ENCODE measurements at regions not wholly inside any gene's neighbourhood (a gene's known extent, or its start where the extent isn't known, plus 50 kb on each side); places are given as distances from the start of the nearest gene placed in this dataset.

DNA sequence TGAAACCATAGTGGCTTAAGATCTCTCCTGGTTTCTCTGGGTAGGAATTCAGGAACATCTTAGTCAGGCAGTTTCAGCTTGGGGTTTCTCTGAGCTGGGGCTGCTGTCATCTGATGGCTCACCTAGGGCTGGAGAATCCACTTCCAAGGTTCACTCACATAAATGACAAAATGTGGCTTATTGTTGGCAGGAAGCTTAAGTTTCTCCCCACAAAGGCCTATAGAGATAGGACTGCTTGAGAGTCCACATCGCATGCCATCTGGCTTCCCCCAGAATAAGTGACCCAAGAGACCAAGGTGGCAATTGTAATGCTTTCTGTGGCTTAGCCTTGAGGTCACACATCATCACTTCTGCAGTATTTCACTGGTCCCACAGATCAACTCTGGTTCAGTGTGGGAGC, 131.4 kb downstream of the EDN1 start:
- ATAC-seq (ENCODE audit: low read depth): no peak
- no peak for DNase-seq (ENCODE audit: low spot score in 2 of 2)
- Mint-ChIP-seq H3K27me3 (no peaks in the 10 kb centered on the region), H3K36me3 (peaks cover 5% of the 10 kb centered on the region), H3K27ac (no peak overlapping the region), H3K4me1 (no peaks in the 10 kb centered on the region), H3K9me3 (peaks cover 2% of the 10 kb centered on the region), H3K4me3 (no peak overlapping the region)

- DNase-seq (ENCODE audit: low spot score in 2 of 2) (no peak), ATAC-seq (ENCODE audit: low read depth) (no peak)
- no peak overlapping the region for H3K27ac Mint-ChIP-seq
- H3K4me3 Mint-ChIP-seq: no peak overlapping the region
- no peaks in the 10 kb centered on the region for H3K27me3 Mint-ChIP-seq
- H3K4me1 Mint-ChIP-seq: no peaks in the 10 kb centered on the region
- peaks cover 2% of the 10 kb centered on the region for H3K9me3 Mint-ChIP-seq
- H3K36me3 Mint-ChIP-seq: peaks cover 5% of the 10 kb centered on the region
Measured at GRCh38 chr6:12422848-12423247, 132.7 kb downstream of the EDN1 start.

- ATAC-seq (ENCODE audit: low read depth) (no peak), DNase-seq (ENCODE audit: low spot score in 2 of 2) (no peak)
- peaks cover 2% of the 10 kb centered on the region for H3K9me3 Mint-ChIP-seq
- peaks cover 4% of the 10 kb centered on the region for H3K36me3 Mint-ChIP-seq
- peaks cover under 1% of the 10 kb centered on the region for H3K27me3 Mint-ChIP-seq
- no peaks in the 10 kb centered on the region for H3K4me1 Mint-ChIP-seq
- H3K27ac Mint-ChIP-seq: no peak overlapping the region
- no peak overlapping the region for H3K4me3 Mint-ChIP-seq
Measured at GRCh38 chr6:12423832-12424231, 133.7 kb downstream of the EDN1 start.

- no peak overlapping the region for H3K4me3 Mint-ChIP-seq
- H3K36me3 Mint-ChIP-seq: no peaks in the 10 kb centered on the region
- no peaks in the 10 kb centered on the region for H3K9me3 Mint-ChIP-seq
- H3K4me1 Mint-ChIP-seq: no peaks in the 10 kb centered on the region
- H3K27me3 Mint-ChIP-seq: peaks cover 9% of the 10 kb centered on the region
- ATAC-seq (ENCODE audit: low read depth) (no peak), DNase-seq (ENCODE audit: low spot score in 2 of 2) (no peak)
- no peak overlapping the region for H3K27ac Mint-ChIP-seq
Measured at GRCh38 chr6:12426121-12426520, 136.0 kb downstream of the EDN1 start.

GRCh38 chr6:12431023-12431422, 140.9 kb downstream of the EDN1 start:
- peaks cover 7% of the 10 kb centered on the region for H3K9me3 Mint-ChIP-seq
- DNase-seq (ENCODE audit: low spot score in 2 of 2): no peak

GRCh38 chr6:12436224-12436623, 146.1 kb downstream of the EDN1 start:
- ATAC-seq (ENCODE audit: low read depth) (no peak), DNase-seq (ENCODE audit: low spot score in 2 of 2) (no peak)
- peaks cover 4% of the 10 kb centered on the region for H3K4me1 Mint-ChIP-seq
- H3K9me3 Mint-ChIP-seq: peaks cover 7% of the 10 kb centered on the region
- peaks cover 4% of the 10 kb centered on the region for H3K27me3 Mint-ChIP-seq
- H3K27ac Mint-ChIP-seq: no peak overlapping the region
- no peaks in the 10 kb centered on the region for H3K36me3 Mint-ChIP-seq
- no peak overlapping the region for H3K4me3 Mint-ChIP-seq

More at GRCh38 chr6:12431023-12431422, 140.9 kb downstream of the EDN1 start:
- Mint-ChIP-seq H3K4me1 (peaks cover 2% of the 10 kb centered on the region), H3K27me3 (peaks cover 9% of the 10 kb centered on the region), H3K27ac (no peak overlapping the region), H3K36me3 (no peaks in the 10 kb centered on the region), H3K4me3 (no peak overlapping the region)
- no peak for ATAC-seq (ENCODE audit: low read depth)

- Mint-ChIP-seq H3K4me3 (no peak overlapping the region), H3K9me3 (peaks cover 7% of the 10 kb centered on the region), H3K36me3 (no peaks in the 10 kb centered on the region), H3K27me3 (peaks cover 5% of the 10 kb centered on the region), H3K27ac (no peak overlapping the region), H3K4me1 (peaks cover 4% of the 10 kb centered on the region)
- ATAC-seq (ENCODE audit: low read depth) (no peak), DNase-seq (ENCODE audit: low spot score in 2 of 2) (no peak)
Measured at GRCh38 chr6:12436683-12437082, 146.5 kb downstream of the EDN1 start.

DNA sequence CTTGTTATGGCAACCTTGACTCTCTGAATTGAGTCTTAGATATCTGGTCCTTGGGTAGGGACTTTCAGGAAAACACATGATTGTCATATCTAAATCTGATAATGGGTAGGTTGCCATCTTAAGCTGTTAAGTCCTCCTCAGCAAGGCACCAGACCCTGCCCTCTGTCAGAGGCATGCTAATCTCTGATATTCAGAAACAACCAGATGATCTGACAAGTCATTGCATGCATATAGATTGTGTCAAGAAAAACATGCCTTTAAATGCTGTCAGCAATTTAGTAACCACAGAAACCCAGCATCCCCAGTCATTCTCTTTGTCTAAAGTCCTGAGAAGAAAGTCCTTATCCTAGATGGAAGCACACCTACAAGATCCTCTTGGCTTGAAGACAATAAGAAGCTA, 149.1 kb downstream of the EDN1 start:
- Mint-ChIP-seq H3K27ac (no peak overlapping the region), H3K9me3 (peaks cover 2% of the 10 kb centered on the region), H3K36me3 (no peaks in the 10 kb centered on the region), H3K4me1 (peaks cover 4% of the 10 kb centered on the region), H3K4me3 (no peak overlapping the region), H3K27me3 (peaks cover 11% of the 10 kb centered on the region)
- DNase-seq (ENCODE audit: low spot score in 2 of 2) (no peak), ATAC-seq (ENCODE audit: low read depth) (no peak)

DNA sequence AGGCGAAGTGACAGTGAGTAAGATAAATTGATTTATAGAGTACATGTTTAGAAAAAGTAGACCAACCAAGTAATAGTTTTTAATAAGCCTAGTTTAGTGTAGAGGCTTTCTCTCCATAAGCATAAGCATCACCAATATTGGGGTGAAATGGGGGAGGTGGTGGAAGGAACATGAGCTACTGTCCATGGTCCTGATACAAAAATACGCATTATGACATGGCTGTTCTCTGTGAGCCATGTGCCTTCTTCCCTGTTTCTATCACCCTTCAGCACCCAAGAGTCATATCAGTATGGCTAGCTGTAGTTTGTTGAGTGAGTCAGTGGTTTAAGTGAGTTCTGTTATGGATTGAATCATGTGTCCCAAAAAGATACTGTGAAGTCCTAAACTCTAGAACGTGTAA, 150.8 kb downstream of the EDN1 start:
- Mint-ChIP-seq H3K27me3 (peaks cover 11% of the 10 kb centered on the region), H3K36me3 (no peaks in the 10 kb centered on the region), H3K4me1 (peaks cover 3% of the 10 kb centered on the region), H3K4me3 (no peak overlapping the region), H3K27ac (no peak overlapping the region), H3K9me3 (no peaks in the 10 kb centered on the region)
- ATAC-seq (ENCODE audit: low read depth) (no peak), DNase-seq (ENCODE audit: low spot score in 2 of 2) (no peak)

GRCh38 chr6:12442455-12442854, 152.3 kb downstream of the EDN1 start:
- Mint-ChIP-seq H3K36me3 (no peaks in the 10 kb centered on the region), H3K27ac (no peak overlapping the region), H3K9me3 (no peaks in the 10 kb centered on the region), H3K27me3 (peaks cover 13% of the 10 kb centered on the region), H3K4me3 (no peak overlapping the region), H3K4me1 (no peaks in the 10 kb centered on the region)
- DNase-seq (ENCODE audit: low spot score in 2 of 2): no peak
- ATAC-seq (ENCODE audit: low read depth): no peak

DNA sequence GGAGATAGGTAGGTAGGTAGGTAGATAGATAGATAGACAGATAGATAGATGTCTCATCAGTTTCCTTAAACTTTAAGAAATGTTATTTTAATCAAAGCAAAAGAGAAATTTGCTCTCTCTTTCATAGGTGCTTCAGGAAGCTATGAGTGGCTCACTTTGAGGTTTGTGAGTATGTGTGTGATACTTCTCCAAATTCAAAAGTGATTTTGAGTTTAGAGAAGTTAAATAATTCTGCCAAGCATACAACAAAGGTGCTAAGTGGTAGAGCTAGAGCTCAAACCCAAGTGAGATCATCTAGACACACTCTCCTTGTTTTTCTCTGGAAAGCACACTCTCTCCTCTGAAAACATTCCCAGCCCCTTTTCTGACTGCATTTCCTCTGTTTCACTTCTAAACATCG, 156.2 kb downstream of the EDN1 start:
- no peaks in the 10 kb centered on the region for H3K4me1 Mint-ChIP-seq
- no peak for DNase-seq (ENCODE audit: low spot score in 2 of 2)
- H3K36me3 Mint-ChIP-seq: peaks cover 2% of the 10 kb centered on the region
- H3K27me3 Mint-ChIP-seq: peaks cover 12% of the 10 kb centered on the region
- peaks cover 3% of the 10 kb centered on the region for H3K9me3 Mint-ChIP-seq
- no peak overlapping the region for H3K4me3 Mint-ChIP-seq
- ATAC-seq (ENCODE audit: low read depth): no peak
- H3K27ac Mint-ChIP-seq: no peak overlapping the region

DNA sequence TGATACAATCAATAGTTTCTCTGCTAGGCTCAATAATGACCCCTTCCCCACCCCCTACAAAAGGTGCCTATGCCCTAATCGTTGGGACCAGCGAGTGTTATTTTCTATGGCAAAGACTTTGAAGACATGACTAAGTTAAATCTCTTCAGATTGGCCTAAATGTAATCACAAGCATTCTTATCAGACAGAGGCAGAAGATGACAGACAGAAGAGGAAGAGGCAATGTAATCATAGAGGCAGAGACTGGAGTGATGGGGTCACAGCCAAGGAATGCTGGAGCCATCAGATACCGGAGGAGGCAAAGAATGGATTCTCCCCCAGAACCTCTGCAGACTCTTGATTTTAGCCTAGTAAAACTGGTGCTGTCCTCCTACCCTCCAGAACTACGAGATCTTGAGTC, 159.3 kb downstream of the EDN1 start:
- Mint-ChIP-seq H3K36me3 (peaks cover 2% of the 10 kb centered on the region), H3K4me3 (no peak overlapping the region), H3K9me3 (peaks cover 16% of the 10 kb centered on the region), H3K4me1 (no peaks in the 10 kb centered on the region), H3K27ac (no peak overlapping the region), H3K27me3 (peaks cover 6% of the 10 kb centered on the region)
- ATAC-seq (ENCODE audit: low read depth) (no peak), DNase-seq (ENCODE audit: low spot score in 2 of 2) (no peak)

GRCh38 chr6:12450467-12450866, 160.3 kb downstream of the EDN1 start:
- no peak overlapping the region for H3K27ac Mint-ChIP-seq
- peaks cover 19% of the 10 kb centered on the region for H3K9me3 Mint-ChIP-seq
- H3K4me1 Mint-ChIP-seq: no peaks in the 10 kb centered on the region
- ATAC-seq (ENCODE audit: low read depth): no peak
- no peak for DNase-seq (ENCODE audit: low spot score in 2 of 2)
- H3K36me3 Mint-ChIP-seq: peaks cover 2% of the 10 kb centered on the region
- no peak overlapping the region for H3K4me3 Mint-ChIP-seq
- peaks cover 6% of the 10 kb centered on the region for H3K27me3 Mint-ChIP-seq

DNA sequence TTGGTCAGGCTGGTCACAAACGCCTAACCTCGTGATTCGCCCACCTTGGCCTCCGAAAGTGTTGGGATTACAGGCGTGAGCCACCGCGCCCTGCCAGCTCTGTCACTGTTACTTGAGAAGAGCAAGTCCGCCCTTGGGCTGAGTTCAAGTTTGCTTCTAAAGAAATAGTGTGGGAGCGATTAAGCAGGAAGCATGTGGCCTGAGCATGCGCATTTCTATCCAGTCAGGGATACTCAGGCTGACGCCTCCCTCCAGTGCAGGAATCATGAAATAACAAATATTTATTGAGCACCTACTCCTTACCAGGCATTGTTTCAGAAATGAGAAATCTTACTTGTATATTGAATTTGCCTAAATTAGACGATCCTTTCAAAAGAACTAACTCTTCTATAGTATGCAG, 166.2 kb downstream of the EDN1 start:
- no peak for ATAC-seq (ENCODE audit: low read depth)
- no peak overlapping the region for H3K4me3 Mint-ChIP-seq
- H3K9me3 Mint-ChIP-seq: peaks cover 20% of the 10 kb centered on the region
- peaks cover 15% of the 10 kb centered on the region for H3K27me3 Mint-ChIP-seq
- no peaks in the 10 kb centered on the region for H3K4me1 Mint-ChIP-seq
- no peaks in the 10 kb centered on the region for H3K36me3 Mint-ChIP-seq
- H3K27ac Mint-ChIP-seq: no peak overlapping the region
- no peak for DNase-seq (ENCODE audit: low spot score in 2 of 2)

GRCh38 chr6:12457094-12457493, 166.9 kb downstream of the EDN1 start:
- Mint-ChIP-seq H3K27me3 (peaks cover 15% of the 10 kb centered on the region), H3K4me1 (no peaks in the 10 kb centered on the region), H3K4me3 (no peak overlapping the region), H3K9me3 (peaks cover 15% of the 10 kb centered on the region), H3K36me3 (no peaks in the 10 kb centered on the region), H3K27ac (no peak overlapping the region)
- DNase-seq (ENCODE audit: low spot score in 2 of 2) (no peak), ATAC-seq (ENCODE audit: low read depth) (no peak)

- Mint-ChIP-seq H3K27me3 (peaks cover 15% of the 10 kb centered on the region), H3K36me3 (no peaks in the 10 kb centered on the region), H3K27ac (no peak overlapping the region), H3K4me1 (no peaks in the 10 kb centered on the region), H3K9me3 (peaks cover 10% of the 10 kb centered on the region), H3K4me3 (no peak overlapping the region)
- ATAC-seq (ENCODE audit: low read depth) (no peak), DNase-seq (ENCODE audit: low spot score in 2 of 2) (no peak)
Measured at GRCh38 chr6:12458558-12458957, 168.4 kb downstream of the EDN1 start.
